ENCODE measurements at regions not wholly inside any gene's neighbourhood (a gene's known extent, or its start where the extent isn't known, plus 50 kb on each side); places are given as distances from the start of the nearest gene placed in this dataset.

- Histone ChIP-seq H3K4me1 (ENCODE audit: insufficient read depth, low read length, poor library complexity, severe bottlenecking) (no peaks in the 10 kb centered on the region), H3K36me3 (ENCODE audit: insufficient read depth, low read length) (no peaks in the 10 kb centered on the region), H4K20me1 (ENCODE audit: insufficient read depth, low read length, poor library complexity, severe bottlenecking) (no peaks in the 10 kb centered on the region), H3K27me3 (ENCODE audit: insufficient read depth, low read length, poor library complexity, severe bottlenecking) (no peaks in the 10 kb centered on the region), H3K4me3 (ENCODE audit: low read length, poor library complexity, severe bottlenecking) (no peak overlapping the region), H3K9ac (ENCODE audit: low read depth, low read length, poor library complexity, severe bottlenecking) (no peak overlapping the region), H3K79me2 (ENCODE audit: insufficient read depth, low read length) (no peaks in the 10 kb centered on the region), H2AFZ (ENCODE audit: low read length) (no peak overlapping the region), H3K9me2 (replicated peaks; ENCODE audit: low read depth, low read length) (no peaks in the 10 kb centered on the region), H3K4me2 (ENCODE audit: low read depth, low read length, poor library complexity, severe bottlenecking) (no peak overlapping the region), H3F3A (ENCODE audit: low read depth) (no peaks in the 10 kb centered on the region), H3K9me3 (ENCODE audit: insufficient read depth, low read depth, low read length) (peaks cover 5% of the 10 kb centered on the region; the same call in 1 of the 2 replicates)
- TF ChIP-seq CTCF (conservative IDR thresholded peaks at IDR 0.05; ENCODE audit: low read length) (no peak), EZH2phosphoT487 (IDR thresholded peaks at IDR 0.05; ENCODE audit: borderline replicate concordance) (no peak)
Measured at GRCh38 chr13:58843071-58843470, 1211.5 kb downstream of the PCDH17 start.

- Histone ChIP-seq H4K20me1 (ENCODE audit: insufficient read depth, low read length, poor library complexity, severe bottlenecking) (no peaks in the 10 kb centered on the region), H3K4me2 (ENCODE audit: low read depth, low read length, poor library complexity, severe bottlenecking) (no peak overlapping the region), H3K9ac (ENCODE audit: low read depth, low read length, poor library complexity, severe bottlenecking) (no peak overlapping the region), H3K9me3 (ENCODE audit: insufficient read depth, low read depth, low read length) (peaks cover 5% of the 10 kb centered on the region; the same call in 1 of the 2 replicates), H3K4me1 (ENCODE audit: insufficient read depth, low read length, poor library complexity, severe bottlenecking) (no peaks in the 10 kb centered on the region), H3K27me3 (ENCODE audit: insufficient read depth, low read length, poor library complexity, severe bottlenecking) (no peaks in the 10 kb centered on the region), H3F3A (ENCODE audit: low read depth) (no peaks in the 10 kb centered on the region), H3K36me3 (ENCODE audit: insufficient read depth, low read length) (no peaks in the 10 kb centered on the region), H3K9me2 (replicated peaks; ENCODE audit: low read depth, low read length) (no peaks in the 10 kb centered on the region), H2AFZ (ENCODE audit: low read length) (no peak overlapping the region), H3K4me3 (ENCODE audit: low read length, poor library complexity, severe bottlenecking) (no peak overlapping the region), H3K79me2 (ENCODE audit: insufficient read depth, low read length) (no peaks in the 10 kb centered on the region)
- TF ChIP-seq EZH2phosphoT487 (IDR thresholded peaks at IDR 0.05; ENCODE audit: borderline replicate concordance) (no peak), CTCF (conservative IDR thresholded peaks at IDR 0.05; ENCODE audit: low read length) (no peak)
Measured at GRCh38 chr13:58843567-58843966, 1212.0 kb downstream of the PCDH17 start.

GRCh38 chr13:58850161-58850560 lies 1218.6 kb downstream of the PCDH17 start:
- Histone ChIP-seq H3K4me1 (ENCODE audit: insufficient read depth, low read length, poor library complexity, severe bottlenecking) (no peaks in the 10 kb centered on the region), H2AFZ (ENCODE audit: low read length) (no peak overlapping the region), H3K27me3 (ENCODE audit: insufficient read depth, low read length, poor library complexity, severe bottlenecking) (no peaks in the 10 kb centered on the region), H3K9me2 (replicated peaks; ENCODE audit: low read depth, low read length) (no peaks in the 10 kb centered on the region), H3K79me2 (ENCODE audit: insufficient read depth, low read length) (no peaks in the 10 kb centered on the region), H3F3A (ENCODE audit: low read depth) (0 out of 2 replicates have a peak, but pooled peaks cover under 1% of the 10 kb centered on the region), H3K9me3 (ENCODE audit: insufficient read depth, low read depth, low read length) (no peaks in the 10 kb centered on the region; the same call in 1 of the 2 replicates), H4K20me1 (ENCODE audit: insufficient read depth, low read length, poor library complexity, severe bottlenecking) (no peaks in the 10 kb centered on the region), H3K4me3 (ENCODE audit: low read length, poor library complexity, severe bottlenecking) (no peak overlapping the region), H3K9ac (ENCODE audit: low read depth, low read length, poor library complexity, severe bottlenecking) (no peak overlapping the region), H3K36me3 (ENCODE audit: insufficient read depth, low read length) (no peaks in the 10 kb centered on the region), H3K4me2 (ENCODE audit: low read depth, low read length, poor library complexity, severe bottlenecking) (no peak overlapping the region)
- TF ChIP-seq CTCF (conservative IDR thresholded peaks at IDR 0.05; ENCODE audit: low read length) (no peak), EZH2phosphoT487 (IDR thresholded peaks at IDR 0.05; ENCODE audit: borderline replicate concordance) (no peak)
